Lower leg skin (tissue), 4 donors: ENCODE measurements at regions not wholly inside any gene's neighbourhood (a gene's known extent, or its start where the extent isn't known, plus 50 kb on each side); places are given as distances from the start of the nearest gene placed in this dataset.

Source experiments
- DNase-seq, 2 donors: peaks; one replicate each; pipeline ENCODE4 v3.0.0-alpha.2; 2019; ENCODE audit warnings: low spot score in 2 of 2
- H3K4me3 ChIP-seq: fragments of 200-600 bp; sonication (generic); 2 replicates; pipeline ENCODE4 v1.5.1; 2017; ENCODE audit warnings: mild to moderate bottlenecking, low read depth; ENCODE audit not compliant: poor library complexity, severe bottlenecking
- CTCF ChIP-seq, 3 donors: fragments of 450-650 bp; IDR thresholded peaks; one replicate each; pipeline ENCODE4 v1.5.1; 2016; ENCODE audit warnings: antibody characterized with exemption in 3 of 3, mild to moderate bottlenecking in 3 of 3, moderate library complexity in 2 of 3
- POLR2A ChIP-seq, 2 donors: fragments of 450-650 bp; IDR thresholded peaks; one replicate each; pipeline ENCODE4 v1.6.1; 2016 to 2017; ENCODE audit warnings: antibody characterized with exemption in 2 of 2, mild to moderate bottlenecking in 1 of 2, moderate library complexity in 1 of 2
- intact Hi-C: fragments of 100-400 bp; cut with DNase I; formaldehyde crosslinking; loops from one replicate; pipeline ENCODE4 v1.15.0; 2023; ENCODE audit warnings: low total_unique reads

- TF ChIP-seq POLR2A (IDR thresholded peaks at IDR 0.05) (no peak), CTCF (IDR thresholded peaks at IDR 0.05) (no peak)
- H3K4me3 ChIP-seq: no peak overlapping the region
- DNase-seq: no peak
- intact Hi-C loops: loop anchor here (1.0 to 10.0 kb wide), 2 partner anchors 213 to 473 kb away; no protein-coding TSS in a partner anchor
These were observed 50.5 kb upstream of the MINAR1 start for GRCh38 chr15:79381593-79381992.
